Superior temporal gyrus (tissue), 1 donor: ENCODE measurements at regions not wholly inside any gene's neighbourhood (a gene's known extent, or its start where the extent isn't known, plus 50 kb on each side); places are given as distances from the start of the nearest gene placed in this dataset.
"Not testable (repeated sequence)": the region's sequence is repeated elsewhere in the genome, so short reads cannot be mapped to it uniquely, and the experiment has no call there.

Experiments used
- DNase-seq: peaks from one replicate; pipeline ENCODE4 v3.0.0-alpha.2; 2016; ENCODE audit errors: extremely low spot score

DNA sequence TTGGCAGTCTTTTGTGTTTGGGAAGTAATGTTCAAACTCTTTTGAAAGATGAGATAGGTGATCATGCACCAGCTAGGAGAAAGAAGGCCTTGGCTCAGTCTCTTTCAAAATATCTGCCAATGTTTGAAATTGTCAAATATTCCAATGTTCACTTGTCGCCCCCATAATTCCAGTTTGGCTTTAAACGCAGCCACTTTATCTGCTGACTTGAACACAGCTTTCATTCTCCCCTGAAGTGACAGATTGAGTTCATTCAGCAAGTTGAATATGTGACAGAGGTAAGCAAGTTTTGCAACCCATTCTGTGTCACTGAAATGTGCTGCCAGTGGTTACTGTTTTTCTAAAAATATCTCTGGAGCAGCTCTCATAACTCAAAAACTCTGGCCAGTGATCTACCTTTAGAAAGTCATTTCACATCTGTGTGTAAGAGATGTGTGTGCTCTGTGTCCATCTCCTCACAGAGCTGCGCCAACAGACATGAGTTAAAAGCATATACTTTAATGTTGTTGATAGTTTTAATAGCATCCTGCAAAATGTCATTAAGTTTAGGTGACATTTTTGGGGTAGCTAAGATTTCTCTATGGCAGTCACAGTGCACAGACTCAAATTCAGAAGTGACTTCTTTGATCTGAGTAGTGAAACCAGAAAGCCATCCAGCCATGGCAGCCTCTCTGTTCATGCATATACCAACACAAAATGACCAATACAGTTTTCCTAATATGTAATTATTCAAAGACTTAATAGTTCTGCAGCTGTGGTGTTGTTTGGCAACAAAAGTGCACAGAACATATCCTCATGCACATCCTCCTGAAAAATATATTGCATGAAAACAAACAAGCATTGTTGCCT, 614.3 kb upstream of the MIS18BP1 start:
- DNase-seq = no peak

DNA sequence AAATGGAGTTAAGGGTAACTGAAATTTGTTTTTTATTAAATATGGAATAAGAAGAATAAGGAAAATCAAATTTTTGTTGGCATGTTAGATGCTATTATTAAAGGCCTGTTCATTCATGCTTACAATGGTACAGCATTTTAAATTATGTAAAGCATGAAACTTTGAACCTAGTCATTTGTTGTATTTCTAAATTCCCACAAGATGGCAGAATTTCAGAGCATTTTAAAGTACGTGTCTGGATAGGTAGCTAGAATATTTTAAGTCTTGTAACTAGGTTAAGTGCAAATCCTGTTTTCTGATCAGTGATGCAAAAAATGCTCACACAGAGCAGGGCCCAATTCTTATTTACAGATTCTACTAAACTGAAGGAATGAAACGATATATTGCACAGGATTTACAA, 585.6 kb upstream of the MIS18BP1 start:
- peak; percentile 61 for DNase-seq

DNA sequence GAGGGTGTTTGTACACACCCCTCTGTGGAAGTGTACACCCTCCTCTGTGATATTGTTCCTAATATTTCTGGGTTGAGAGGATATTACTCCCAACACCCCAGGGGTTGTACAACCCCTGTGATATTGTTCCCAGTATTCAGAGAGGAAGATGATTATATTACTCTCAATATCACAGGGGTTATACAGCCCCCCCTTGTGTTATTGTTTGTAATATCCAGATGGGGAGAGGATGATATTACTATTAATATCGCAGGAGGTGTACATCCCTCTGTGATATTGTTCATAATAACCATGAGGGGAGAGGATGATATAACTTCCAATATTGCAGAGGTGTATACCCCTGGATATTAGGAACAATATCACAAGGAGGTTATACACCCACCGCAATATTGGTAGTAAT, 566.1 kb upstream of the MIS18BP1 start:
- DNase-seq = no peak

DNA sequence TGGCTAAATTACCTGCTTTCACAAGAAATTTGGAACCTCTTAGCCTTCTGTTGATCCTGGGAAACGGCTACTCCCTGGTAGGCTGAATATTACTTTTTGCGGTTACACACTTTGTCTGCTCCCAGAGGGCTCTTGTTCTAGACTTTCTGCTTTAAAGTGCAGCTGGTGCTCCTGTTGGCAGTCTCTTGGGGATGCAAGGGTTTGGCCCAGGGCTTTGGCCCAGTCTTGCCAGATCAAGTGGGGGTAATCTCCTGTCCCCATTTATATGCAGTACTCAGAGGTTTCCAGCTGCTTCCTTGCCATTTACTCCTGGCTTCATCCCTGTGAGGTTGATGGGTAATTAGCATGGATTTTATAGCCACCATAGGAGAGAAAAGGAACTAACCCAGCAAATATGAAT, 558.2 kb upstream of the MIS18BP1 start:
- no peak for DNase-seq

DNA sequence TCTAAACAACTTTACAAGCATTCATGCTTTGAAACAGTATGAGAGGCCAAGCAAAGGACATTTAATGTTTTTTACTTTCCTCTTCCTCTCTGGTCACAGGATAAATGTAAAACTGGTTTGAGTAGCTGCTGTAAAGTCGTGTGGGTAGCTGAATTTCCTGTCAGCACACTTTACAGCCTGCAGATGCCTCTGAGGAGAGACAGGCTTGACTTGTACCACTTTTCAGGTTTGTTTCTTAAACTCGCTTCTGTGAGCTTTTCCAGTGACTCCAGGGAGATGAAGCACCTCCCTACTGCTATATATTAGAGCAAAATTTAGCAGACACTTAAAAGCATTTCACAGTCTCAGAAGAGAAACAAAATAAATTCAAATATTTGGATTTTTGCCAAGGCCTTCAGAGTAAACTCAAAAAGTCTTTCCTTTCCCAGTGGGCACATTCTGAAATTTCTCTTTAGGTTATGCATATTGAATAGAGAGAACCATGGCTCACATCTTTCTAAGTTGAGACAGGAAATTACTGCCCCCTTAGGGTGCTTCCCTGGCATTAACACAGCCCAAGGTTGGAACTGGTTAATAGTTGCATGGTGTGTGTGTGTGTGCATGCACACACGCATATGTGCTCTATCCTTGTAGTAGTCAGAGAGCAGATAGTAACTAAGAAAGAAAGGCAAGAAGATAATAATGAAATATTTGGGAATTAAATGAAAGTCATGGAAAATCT, 557.3 kb upstream of the MIS18BP1 start:
- no peak for DNase-seq

DNA sequence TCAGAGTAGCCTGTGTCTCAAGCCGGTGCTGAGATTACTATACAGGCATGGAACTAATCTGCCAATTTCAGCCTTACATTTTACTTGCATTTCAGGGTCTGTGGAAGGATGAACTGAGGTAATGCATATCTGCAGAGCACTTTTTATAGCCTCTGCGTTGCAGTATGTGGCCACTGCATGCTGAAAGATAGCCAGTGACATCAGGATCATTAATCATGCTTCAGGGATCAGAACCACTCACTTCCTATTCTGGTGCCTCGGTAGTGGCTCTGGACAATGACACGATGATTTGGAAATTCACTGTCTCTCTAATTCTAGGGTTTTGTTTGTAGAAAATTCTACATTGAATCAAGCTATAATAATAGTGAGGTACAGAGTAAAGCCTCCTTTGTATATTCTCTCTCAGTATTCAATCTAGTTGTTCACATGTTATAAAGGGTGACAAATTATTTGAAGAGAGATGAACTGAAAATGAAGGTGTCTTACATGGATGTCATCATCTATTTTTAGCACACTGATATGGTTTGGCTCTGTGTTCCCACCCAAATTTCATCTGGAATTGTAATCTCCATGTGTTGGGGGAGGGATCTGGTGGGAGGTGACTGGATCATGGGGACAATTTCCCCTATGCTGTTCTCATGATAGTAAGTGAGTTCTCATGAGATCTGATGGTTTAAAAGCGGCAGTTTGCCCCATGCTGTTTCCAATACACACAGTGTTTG, 554.3 kb upstream of the MIS18BP1 start:
- DNase-seq = no peak

DNA sequence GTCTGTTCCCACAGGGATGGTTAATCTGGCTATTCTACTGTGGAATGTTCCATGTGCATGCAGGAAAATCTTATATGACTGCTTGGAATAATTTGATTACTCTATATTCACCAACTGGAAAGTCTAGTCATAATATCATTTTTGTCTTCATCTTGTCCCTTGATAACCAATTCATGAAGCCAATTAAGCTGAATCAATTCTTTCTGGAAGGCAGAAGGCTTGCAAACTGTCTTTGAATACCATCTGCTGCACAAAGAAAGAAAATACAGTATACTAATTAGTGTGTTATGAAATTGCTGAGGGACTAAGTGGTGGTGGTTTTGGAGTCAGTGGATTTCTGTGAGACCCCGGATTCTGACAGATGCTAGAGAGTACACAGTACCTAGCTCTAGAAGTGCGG, 546.5 kb upstream of the MIS18BP1 start:
- no peak for DNase-seq

DNA sequence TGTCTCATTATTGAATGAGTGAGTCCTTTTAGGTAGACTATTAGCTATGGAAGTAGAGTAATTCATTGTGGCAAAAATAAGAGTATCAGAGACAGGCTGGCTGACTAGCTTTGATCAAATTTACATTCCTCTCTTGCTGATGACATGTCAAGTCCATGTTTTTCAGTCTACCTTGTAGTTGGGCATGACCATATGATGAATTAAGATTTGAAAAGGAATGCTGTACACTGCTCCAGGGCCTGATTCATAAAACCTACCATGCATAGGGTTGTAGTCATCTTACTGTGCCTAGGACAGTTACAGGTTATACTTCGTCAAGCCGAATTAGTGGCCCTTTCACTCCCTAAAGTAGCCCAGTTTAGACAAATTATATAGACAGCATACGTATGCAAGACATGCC, 545.7 kb upstream of the MIS18BP1 start:
- no peak for DNase-seq

DNA sequence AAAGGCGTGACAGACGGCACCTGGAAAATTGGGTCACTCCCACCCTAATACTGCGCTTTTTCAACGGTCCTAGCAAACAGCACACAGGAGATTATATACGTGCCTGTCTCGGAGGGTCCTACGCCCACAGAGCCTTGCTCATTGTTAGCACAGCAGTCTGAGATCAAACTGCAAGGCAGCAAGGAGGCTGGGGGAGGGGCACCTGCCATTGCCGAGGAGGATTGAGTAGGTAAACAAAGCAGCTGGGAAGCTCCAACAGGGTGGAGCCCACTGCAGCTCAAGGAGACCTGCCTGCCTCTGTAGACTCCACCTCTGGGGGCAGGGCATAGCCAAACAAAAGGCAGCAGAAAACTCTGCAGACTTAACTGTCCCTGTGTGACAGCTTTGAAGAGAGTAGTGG, 543.0 kb upstream of the MIS18BP1 start:
- DNase-seq = not testable (repeated sequence)

DNA sequence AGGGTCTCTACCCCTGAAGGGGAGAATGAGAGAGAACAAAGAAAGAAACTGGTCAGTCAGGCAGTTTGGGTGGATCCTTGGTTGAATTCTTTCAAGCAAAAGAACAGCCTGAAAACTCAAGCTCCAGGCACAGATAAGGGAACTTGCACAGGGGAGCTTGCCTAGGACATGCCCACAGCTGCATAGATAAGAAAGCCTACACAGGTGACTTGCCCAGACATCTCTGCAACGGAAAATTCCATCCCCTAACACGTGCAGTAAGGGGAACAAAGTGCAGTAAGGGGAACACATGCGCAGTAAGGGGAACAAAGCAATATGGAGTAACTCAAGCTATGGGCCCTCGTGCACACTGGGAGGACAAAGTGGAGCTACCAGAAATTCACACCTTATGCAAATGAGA, 540.1 kb upstream of the MIS18BP1 start:
- DNase-seq = no peak

DNA sequence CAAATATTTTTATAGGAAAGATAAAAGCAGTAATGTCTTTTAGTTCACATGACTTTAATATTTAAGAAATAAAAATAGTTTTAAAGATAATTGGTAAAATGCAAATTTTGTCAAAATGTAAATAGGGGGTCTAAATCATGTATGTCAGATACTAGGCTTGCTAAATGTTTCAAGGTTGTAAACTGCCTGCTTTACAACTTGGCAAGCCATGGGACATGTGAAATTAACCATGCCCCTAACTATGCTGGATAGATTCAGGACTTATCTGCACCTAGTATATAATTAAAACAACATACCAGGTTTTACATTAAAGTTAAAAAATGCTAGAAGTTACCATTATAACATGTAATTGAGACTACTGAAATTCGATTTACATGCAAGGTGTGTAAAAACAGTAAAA, 537.3 kb upstream of the MIS18BP1 start:
- no peak for DNase-seq

DNA sequence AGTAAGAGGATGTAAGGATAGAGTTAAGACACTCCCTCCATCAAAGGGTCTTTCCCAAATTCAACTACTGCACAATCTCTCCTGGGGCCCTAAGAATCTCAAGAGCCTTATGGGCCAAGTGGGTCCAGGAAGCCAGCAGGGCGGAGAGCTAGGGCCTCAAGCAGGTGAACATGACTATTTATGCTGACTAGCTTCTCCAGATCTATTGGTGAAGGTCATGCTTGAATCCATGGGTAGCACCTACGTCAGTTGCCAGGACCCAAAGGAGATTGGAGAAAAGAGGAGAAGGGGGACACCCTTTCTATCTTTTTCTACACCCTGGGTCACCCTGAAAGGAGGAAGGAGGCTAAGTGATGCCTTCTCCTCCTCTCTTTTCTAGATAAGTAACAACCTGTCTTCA, 534.2 kb upstream of the MIS18BP1 start:
- DNase-seq = no peak

DNA sequence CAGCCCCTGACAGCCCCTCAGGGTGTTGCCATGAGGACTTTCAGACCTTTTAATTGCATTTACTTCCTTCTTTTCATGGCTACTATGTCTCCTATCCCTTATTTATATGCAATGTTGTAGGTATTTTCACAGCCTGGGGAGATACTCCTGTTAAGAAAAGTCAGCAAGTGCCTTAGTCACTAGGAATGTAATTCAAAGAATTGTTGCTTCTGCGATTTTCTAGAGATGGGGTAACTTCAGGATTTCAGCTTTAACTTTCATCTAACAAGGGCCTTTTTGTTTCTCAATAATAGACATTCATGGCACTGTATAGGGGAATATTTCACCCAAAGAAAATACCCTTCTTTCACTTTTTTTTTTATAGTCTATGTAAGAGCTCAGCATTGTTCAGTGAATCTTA, 533.3 kb upstream of the MIS18BP1 start:
- DNase-seq = no peak

DNA sequence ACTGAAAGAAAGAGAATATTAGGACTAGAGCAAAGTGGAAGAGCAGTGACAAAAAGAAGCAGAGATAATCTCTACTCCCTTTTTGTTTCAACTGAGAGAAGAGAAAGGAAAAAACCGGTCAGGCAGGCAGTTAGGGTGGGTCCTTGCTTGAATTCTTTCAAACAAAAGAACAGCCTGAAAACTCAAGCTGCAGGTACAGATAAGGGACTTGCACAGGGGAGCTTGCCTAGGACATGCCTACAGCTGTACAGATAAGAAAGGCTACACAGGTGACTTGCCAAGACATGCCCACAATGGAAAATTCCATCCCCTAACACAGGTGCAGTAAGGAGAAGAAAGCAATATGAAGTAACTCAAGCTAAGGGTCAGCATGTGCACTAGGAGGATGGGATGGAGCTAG, 532.2 kb upstream of the MIS18BP1 start:
- DNase-seq = no peak

DNA sequence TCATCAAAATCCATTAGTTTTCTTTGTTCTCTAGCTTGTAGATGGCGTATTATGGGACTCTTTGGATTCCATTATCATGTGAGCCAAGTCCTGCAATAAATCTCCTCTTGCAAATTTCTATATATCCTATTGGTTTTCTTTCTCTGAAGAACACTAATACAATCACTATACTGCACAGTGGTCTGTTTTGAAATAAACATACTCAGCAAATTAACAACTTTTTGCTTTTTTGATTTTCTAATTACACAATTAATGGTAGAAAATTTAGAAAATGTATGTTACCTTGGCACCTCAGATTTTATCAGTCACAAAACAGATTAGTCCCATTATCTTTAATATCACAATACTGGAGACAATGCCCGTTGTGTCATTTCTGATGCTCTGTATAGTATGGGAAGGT, 513.2 kb upstream of the MIS18BP1 start:
- no peak for DNase-seq

DNA sequence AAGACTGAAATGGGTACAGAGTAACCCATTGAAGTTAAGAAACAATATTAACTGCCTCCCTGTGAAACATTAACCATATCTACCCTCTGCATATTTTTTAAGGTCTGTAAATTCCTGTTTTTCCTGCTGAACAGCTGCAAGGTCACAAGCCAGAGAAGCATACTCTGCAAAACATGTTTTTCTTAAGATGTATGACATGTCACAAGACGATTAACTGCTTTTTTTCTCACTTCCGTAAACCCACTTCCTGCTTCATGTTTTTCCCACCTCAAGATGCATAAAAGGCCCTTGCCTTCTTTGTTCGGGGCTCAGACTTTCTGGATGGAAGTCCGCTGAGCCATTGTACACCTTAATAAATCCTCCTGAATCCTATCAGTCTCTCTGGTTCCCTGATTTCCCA, 504.7 kb upstream of the MIS18BP1 start:
- no peak for DNase-seq

DNA sequence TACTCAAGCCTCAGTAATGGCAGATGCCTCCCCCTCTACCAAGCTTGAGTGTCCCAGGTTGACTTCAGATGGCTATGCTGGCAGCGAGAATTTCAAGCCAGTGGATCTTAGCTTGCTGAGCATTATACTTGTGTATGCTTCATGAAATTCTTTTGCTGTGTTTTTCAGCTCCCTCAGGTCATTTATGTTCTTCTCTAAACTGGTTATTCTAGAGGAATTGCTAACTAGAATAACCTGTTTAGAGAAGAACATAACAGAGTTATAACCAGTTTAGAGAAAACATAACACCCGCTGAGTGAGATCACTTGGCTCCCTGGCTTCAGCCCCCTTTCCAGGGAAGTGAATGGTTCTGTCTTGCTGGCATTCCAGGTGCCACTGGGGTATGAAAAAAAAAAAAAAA, 503.4 kb upstream of the MIS18BP1 start:
- not testable (repeated sequence) for DNase-seq

DNA sequence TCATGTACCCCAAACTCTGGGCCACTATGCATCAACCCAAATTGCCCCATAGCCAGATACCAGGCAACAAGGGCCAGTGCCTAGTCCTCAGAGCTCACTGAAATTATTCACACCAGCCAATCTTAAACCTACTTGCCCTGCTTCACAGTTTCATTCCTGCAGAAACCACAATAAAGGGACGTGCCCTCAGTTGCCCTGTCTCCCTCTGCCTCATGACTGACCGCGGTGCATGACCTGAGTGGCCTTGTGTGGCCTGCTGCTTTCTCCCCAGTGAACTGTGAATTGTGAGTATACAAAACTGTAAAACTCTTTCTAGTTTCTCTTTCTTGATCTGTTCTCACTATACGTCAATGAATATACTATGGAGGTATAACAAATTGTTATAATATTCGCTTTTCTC, 490.9 kb upstream of the MIS18BP1 start:
- no peak for DNase-seq

DNA sequence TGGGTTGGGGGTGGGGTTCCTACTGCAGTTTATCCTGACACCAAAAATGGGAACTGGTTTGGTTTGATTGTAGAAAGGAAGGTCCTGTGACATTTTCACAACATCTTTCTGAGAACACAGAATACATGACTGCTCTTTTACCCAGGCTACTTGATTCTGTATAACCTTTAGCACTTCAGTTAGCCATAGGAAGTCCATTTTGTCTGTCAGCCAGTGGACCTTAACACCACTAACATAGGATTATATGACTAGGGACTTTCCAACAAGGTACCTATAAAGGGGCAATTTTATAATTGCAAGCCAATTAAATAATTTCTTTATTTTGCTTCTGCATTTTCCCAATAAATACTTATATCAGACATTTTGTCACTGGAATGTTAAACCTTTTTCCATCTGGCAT, 489.2 kb upstream of the MIS18BP1 start:
- no peak for DNase-seq

DNA sequence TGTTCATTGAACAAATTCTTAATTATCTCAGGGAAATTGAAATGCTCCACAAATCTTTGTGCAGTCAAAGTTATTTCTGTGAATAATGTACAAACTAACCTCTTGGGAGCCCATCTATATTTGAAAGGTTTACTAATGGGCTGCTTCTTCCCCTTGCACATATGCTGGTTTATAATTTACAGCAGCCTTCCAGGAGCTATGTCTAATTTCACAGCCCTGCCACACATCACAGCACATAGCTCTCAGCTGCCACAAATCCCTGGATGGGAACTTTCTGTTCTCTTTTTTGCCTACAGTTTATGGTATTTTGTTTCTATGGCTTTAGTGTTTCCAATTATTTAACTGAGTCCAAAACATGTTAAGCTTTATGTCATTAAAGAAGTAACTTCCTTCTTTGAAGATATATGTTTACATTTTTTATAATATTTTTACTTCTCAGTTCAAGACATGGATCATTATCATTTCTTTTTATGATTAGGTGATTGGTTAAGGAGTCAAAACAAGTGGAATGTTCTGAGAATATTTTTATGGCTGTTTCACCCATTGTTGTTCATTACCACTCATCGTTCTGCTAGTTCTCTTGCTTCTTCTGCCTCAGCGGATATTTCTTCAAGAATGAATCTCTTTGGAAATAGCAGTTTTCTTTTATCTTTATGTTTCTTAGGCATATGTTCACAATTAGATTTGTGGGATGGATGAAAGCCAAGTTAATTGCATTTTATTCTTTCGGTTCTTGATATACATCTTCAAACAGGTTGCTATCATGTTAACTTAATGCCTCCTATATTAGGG, 475.6 kb upstream of the MIS18BP1 start:
- no peak for DNase-seq

DNA sequence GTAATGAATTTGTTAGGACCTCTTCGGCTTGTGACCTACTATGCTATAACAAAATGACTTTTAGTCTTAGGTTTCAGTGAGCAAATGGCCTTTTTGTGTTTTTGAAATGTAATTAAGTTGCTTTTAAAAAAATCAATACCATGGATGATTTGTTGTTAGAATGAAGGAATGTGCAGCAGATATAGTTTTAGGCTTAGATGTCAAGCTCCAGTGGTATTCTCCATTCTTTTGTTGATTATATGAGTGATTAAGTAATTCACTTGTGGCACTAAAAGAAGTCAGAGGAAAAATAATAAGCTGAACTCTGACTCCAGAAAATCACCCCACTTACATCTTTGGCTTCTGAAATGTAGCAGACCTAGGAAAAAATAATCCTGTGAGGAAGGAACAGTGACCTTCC, 474.1 kb upstream of the MIS18BP1 start:
- DNase-seq = no peak

DNA sequence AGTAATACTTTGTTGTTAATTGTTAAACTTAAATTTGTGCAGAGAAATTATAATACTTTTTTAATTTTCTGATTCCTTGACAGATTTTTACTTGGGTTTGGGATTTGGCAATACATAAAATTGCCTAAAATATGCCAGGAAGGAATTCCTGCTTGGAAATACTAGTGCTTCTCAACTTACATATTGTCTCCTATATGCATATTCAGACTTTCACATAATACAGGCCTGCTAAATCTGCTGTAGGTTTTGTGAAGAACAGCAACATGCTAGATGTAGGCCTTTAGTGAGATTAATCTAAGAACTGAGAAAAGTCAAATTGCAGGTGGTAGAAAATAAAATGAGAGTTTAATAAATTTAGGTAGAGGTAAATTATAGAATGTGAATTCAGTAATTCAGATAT, 468.5 kb upstream of the MIS18BP1 start:
- no peak for DNase-seq
